IMR-90 (cell line): ENCODE measurements at regions not wholly inside any gene's neighbourhood (a gene's known extent, or its start where the extent isn't known, plus 50 kb on each side); places are given as distances from the start of the nearest gene placed in this dataset.

Experiments used
- BHLHE40 ChIP-seq: fragments of 150-350 bp; IDR thresholded peaks from 2 replicates; pipeline ENCODE4 v1.6.1; 2016; ENCODE audit warnings: mild to moderate bottlenecking, low read depth, low read length
- CEBPB ChIP-seq: IDR thresholded peaks from 2 replicates; pipeline ENCODE4 v1.6.1; 2012; ENCODE audit warnings: low read depth, low read length, improper control_type of control experiment
- CTCF ChIP-seq: conservative IDR thresholded peaks from 2 replicates; pipeline ENCODE4 v1.5.1; 2012; ENCODE audit warnings: mild to moderate bottlenecking, low read depth, low read length, improper control_type of control experiment
- FOS ChIP-seq: fragments of 150-350 bp; IDR thresholded peaks from 2 replicates; pipeline ENCODE4 v1.6.1; 2016; ENCODE audit warnings: low read depth, low read length
- MAFK ChIP-seq: IDR thresholded peaks from 2 replicates; pipeline ENCODE4 v1.6.1; 2012; ENCODE audit warnings: low read depth, low read length, improper control_type of control experiment
- MAZ ChIP-seq: IDR thresholded peaks from 2 replicates; pipeline ENCODE4 v1.6.1; 2012; ENCODE audit warnings: low read depth, mild to moderate bottlenecking, low read length, improper control_type of control experiment, moderate library complexity, borderline replicate concordance
- MXI1 ChIP-seq: IDR thresholded peaks from 2 replicates; pipeline ENCODE4 v1.6.1; 2012; ENCODE audit warnings: low read depth, mild to moderate bottlenecking, low read length, moderate library complexity, borderline replicate concordance
- POLR2A ChIP-seq: IDR thresholded peaks from 2 replicates; pipeline ENCODE4 v1.6.1; 2012; ENCODE audit warnings: mild to moderate bottlenecking, low read depth, low read length
- RAD21 ChIP-seq: IDR thresholded peaks from 2 replicates; pipeline ENCODE4 v1.6.1; 2012; ENCODE audit warnings: low read length, improper control_type of control experiment
- USF2 ChIP-seq: fragments of 150-350 bp; IDR thresholded peaks from 2 replicates; pipeline ENCODE4 v1.6.1; 2017; ENCODE audit warnings: mild to moderate bottlenecking, antibody characterized with exemption, low read length, low read depth

- no peak for TF ChIP-seq RAD21
- TF ChIP-seq FOS = no peak
- no peak for TF ChIP-seq POLR2A
- TF ChIP-seq CTCF = no peak
- no peak for TF ChIP-seq MXI1
- TF ChIP-seq BHLHE40 = no peak
- TF ChIP-seq MAZ = no peak
- TF ChIP-seq USF2 = no peak
- no peak for TF ChIP-seq CEBPB
- TF ChIP-seq MAFK = no peak
Observed at GRCh38 chr5:58231041-58231440, 228.8 kb downstream of the PLK2 start.
